ENCODE measurements at regions not wholly inside any gene's neighbourhood (a gene's known extent, or its start where the extent isn't known, plus 50 kb on each side); places are given as distances from the start of the nearest gene placed in this dataset.

DNA sequence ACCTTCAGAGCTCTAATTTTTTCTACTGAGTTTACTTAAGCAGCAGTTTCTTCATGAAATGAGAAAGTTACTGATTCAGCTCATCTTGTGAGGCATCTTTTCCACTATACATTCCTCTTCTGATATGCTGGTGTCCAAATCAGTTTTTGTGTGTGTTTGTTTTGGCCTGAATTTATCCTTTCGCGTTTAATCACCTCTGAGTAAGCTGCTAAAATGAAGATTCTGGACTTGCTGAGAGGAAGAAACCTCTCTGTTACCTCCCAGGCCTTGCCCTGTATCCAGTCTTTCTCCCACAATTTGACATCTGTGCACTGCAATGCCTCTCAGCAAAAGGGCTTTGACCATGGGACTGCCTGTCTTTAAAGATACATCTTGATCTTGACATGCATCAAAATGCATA is 536.2 kb upstream of the NRSN1 start:
- Histone ChIP-seq H3K56ac (ENCODE audit: extremely low read depth, insufficient read depth, low read length) (no peak overlapping the region), H3K36me3 (ENCODE audit: control insufficient read depth, insufficient read depth, low read length) (no peaks in the 10 kb centered on the region), H2AFZ (replicated peaks; ENCODE audit: low read length, poor library complexity) (no peak overlapping the region), H3K79me1 (ENCODE audit: low read depth in 1 of 2, low read length in 2 of 2) (no peaks in the 10 kb centered on the region), H2BK5ac (ENCODE audit: low read depth, low read length, poor library complexity, severe bottlenecking) (no peak overlapping the region), H3K4me3 (ENCODE audit: insufficient read depth, low read depth, low read length) (no peak overlapping the region), H4K20me1 (ENCODE audit: insufficient read depth, low read length) (no peaks in the 10 kb centered on the region), H4K91ac (ENCODE audit: insufficient read depth, low read depth, low read length) (no peak overlapping the region), H2BK20ac (ENCODE audit: low read depth, low read length) (no peak overlapping the region), H3K27me3 (ENCODE audit: control insufficient read depth, insufficient read depth, low read length) (no peaks in the 10 kb centered on the region), H3K23ac (ENCODE audit: low read depth, low read length) (no peak overlapping the region), H3K9me3 (ENCODE audit: control insufficient read depth, insufficient read depth, low read length) (peaks cover 6% of the 10 kb centered on the region; the same call in 1 of the 2 replicates), H3K14ac (replicated peaks; ENCODE audit: low read depth, low read length) (no peak overlapping the region), H2BK120ac (ENCODE audit: low read depth, low read length) (no peak overlapping the region), H3K4ac (ENCODE audit: low read depth, low read length) (no peak overlapping the region), H3K9ac (ENCODE audit: low read depth, low read length) (no peak overlapping the region), H3K4me1 (ENCODE audit: control insufficient read depth, insufficient read depth, low read length) (no peaks in the 10 kb centered on the region), H3K4me2 (ENCODE audit: low read depth, low read length) (no peak overlapping the region), H2BK15ac (ENCODE audit: low read depth, low read length) (no peak overlapping the region), H3K27ac (ENCODE audit: insufficient read depth, low read length) (no peak overlapping the region), H4K5ac (ENCODE audit: low read depth, low read length) (no peak overlapping the region), H3K9me1 (ENCODE audit: insufficient read depth, low read length) (no peaks in the 10 kb centered on the region), H4K8ac (ENCODE audit: low read depth in 2 of 2, low read length in 2 of 2) (no peak overlapping the region), H3K18ac (ENCODE audit: low read depth, low read length) (no peak overlapping the region), H2AK9ac (replicated peaks; ENCODE audit: low read depth, low read length, poor library complexity) (no peak overlapping the region), H2AK5ac (ENCODE audit: low read depth, low read length) (no peak overlapping the region)
- intact Hi-C loops (cut with micrococcal nuclease), result loop anchor here (5.0 kb wide), 1 partner anchor 48 kb away; no protein-coding TSS in a partner anchor
- ChIA-PET CTCF (no interaction called here), POLR2A (ENCODE audit: unreplicated experiment) (no interaction called here)
- WGBS, 2 experiments (ENCODE audit: extremely low coverage in 2 of 2, insufficient read length in 1 of 2), result no CpG with 5 or more reads among the region's 2 CpGs
- DNase-seq, result no peak
- TF ChIP-seq MAZ (IDR thresholded peaks at IDR 0.05; ENCODE audit: borderline replicate concordance, low read depth, low read length) (no peak), SMC3 (IDR thresholded peaks at IDR 0.05; ENCODE audit: low read depth, low read length) (no peak), RCOR1 (IDR thresholded peaks at IDR 0.05; ENCODE audit: insufficient replicate concordance, low read length) (no peak), RFX5 (IDR thresholded peaks at IDR 0.05; ENCODE audit: low read depth, low read length) (no peak), NFE2L2 (IDR thresholded peaks at IDR 0.05; ENCODE audit: low read depth, low read length) (no peak), CEBPB (IDR thresholded peaks at IDR 0.05; ENCODE audit: low read depth, low read length) (no peak), FOS (IDR thresholded peaks at IDR 0.05; ENCODE audit: low read depth, low read length) (no peak), RAD21 (IDR thresholded peaks at IDR 0.05; ENCODE audit: low read length) (no peak), CHD1 (IDR thresholded peaks at IDR 0.05; ENCODE audit: low read depth, low read length) (no peak), POLR2A (IDR thresholded peaks at IDR 0.05; ENCODE audit: low read depth, low read length) (no peak), MXI1 (IDR thresholded peaks at IDR 0.05; ENCODE audit: borderline replicate concordance, low read depth, low read length) (no peak)
- ATAC-seq (ENCODE audit: low read depth), result no peak
- dilution Hi-C loops (cut with HindIII; ENCODE audit: low sequenced_read_pairs, unreplicated experiment), result no loop called here
- in situ Hi-C loops (cut with MboI; ENCODE audit: low sequenced_read_pairs), result no loop called here
- no TSS peak for BruUV-seq (replicated peaks)
